ENCODE measurements at regions not wholly inside any gene's neighbourhood (a gene's known extent, or its start where the extent isn't known, plus 50 kb on each side); places are given as distances from the start of the nearest gene placed in this dataset.
A peak's percentile ranks its signal among the peaks of the same experiment; 100 is the strongest.

DNA sequence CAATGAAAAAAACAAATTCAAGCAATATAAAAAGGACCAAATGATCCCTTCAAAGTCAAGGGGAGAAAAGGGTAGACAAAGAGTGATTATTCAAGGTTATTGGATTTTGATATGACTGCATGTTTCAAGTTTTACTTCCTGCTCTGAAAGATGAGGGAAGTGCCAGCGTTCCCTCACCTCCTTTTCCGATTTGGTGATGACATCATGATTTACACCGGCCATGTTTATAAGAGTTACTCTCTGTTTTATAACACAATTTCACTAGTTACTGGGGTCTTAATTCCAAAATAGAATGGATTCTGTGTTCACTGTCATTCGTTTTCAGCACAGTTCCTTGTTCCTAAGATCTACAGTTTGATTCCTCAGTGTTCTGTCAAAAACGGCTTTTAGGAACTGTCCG is 60.5 kb upstream of the CPXM2 start:
- Mint-ChIP-seq H3K36me3 (no peaks in the 10 kb centered on the region), H3K27ac (no peak overlapping the region)

DNA sequence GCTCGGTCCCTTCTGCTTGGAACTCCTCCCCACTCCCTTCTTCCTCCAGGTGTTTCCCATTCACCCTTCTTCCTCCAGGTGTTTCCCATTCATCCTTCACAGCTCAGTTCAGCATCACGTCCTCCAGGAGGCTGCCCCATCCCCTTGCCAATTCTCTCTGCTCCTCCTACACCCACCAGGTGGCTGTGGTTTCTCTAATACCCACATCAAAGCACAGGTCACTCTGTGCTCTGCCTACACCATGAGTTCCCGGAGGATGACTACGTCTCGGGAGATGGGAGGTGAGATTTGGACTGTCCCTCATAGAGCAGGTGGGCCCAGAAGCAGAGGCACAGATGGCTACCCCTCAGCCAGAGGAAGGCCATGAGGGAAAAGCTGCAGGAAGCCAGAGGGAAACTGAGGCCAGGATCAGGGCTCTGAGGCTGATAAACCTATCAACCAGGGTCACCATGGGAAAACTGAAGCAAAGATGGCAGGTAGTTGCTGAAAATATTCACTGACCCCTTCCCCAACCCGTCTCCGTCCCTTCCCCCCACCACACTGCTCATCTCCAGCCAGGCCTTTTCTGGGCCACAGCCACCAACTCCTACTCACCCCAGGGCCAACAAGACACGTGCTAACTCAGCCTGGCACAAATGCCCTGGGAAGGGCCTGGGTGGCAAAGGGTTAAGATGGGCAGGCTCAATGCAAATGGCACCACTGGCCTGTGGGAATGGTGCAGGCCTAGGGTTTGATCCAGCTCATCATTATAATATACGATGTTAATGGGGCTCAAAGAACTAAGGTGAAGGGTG is 56.6 kb upstream of the CPXM2 start:
- peaks cover 2% of the 10 kb centered on the region for H3K9me3 Mint-ChIP-seq
- H3K4me1 Mint-ChIP-seq: peaks cover 5% of the 10 kb centered on the region
- DNase-seq (ENCODE audit: low spot score in 2 of 2) (no peak), ATAC-seq (ENCODE audit: low read depth) (no peak)
- no peak overlapping the region for H3K27ac Mint-ChIP-seq
- H3K27me3 Mint-ChIP-seq: peaks cover 15% of the 10 kb centered on the region
- H3K36me3 Mint-ChIP-seq: peaks cover 4% of the 10 kb centered on the region
- no peak overlapping the region for H3K4me3 Mint-ChIP-seq

More for the DNA sequence above, 60.5 kb upstream of the CPXM2 start:
- Mint-ChIP-seq H3K4me3 (no peak overlapping the region), H3K27me3 (peaks cover 10% of the 10 kb centered on the region), H3K4me1 (no peaks in the 10 kb centered on the region), H3K9me3 (no peaks in the 10 kb centered on the region)
- DNase-seq (ENCODE audit: low spot score in 2 of 2): no peak
- no peak for ATAC-seq (ENCODE audit: low read depth)

DNA sequence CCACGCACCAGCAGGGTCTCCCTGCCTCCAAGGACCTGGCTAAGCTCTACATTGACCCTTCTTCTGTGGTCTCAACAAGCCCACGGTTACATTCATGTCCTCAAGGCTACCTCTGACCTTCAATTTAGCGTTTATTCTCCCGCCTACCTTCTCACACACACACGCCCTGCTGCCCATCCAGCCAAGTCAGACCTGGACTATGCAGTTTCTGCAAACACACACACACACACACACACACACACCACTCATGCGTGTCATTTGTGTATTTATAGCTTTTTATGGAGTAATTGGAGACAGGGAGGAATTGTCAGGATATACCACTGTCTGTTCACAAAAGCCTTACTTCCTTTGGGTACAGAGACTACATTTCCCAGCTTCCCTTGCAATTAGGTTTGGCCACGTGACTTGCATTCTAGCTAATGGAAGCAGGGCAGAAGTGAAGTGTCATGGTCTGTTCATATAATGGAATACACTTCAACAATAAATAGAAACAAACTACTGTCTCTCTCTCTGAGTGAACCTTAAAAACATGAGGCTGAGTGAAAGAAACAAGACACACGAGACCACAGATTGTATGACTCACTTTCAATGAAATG is 53.8 kb upstream of the CPXM2 start:
- ATAC-seq (ENCODE audit: low read depth): no peak
- H3K27ac Mint-ChIP-seq: no peak overlapping the region
- H3K4me3 Mint-ChIP-seq: no peak overlapping the region

DNA sequence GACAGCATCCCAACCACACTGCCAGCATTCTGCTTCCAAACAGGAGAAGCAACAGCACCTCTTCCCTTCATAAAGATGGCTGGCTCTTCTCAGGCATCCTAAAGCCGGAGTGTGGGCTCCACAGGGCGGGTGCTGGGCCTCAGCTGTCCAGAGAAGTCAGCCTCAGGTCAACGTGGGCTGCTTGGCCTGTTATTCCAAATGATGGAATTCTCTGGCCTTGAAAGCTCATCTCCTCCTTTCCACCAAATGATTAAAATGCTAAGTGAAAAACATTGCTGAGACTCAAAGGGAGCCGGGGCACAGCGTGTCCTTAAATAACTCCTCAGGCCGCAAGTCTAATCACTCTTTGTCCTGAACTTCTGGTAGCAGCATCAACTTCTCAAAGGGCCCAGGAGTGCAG is 53.1 kb upstream of the CPXM2 start:
- H3K9me3 Mint-ChIP-seq: peaks cover 2% of the 10 kb centered on the region
- DNase-seq (ENCODE audit: low spot score in 2 of 2): no peak
- H3K4me1 Mint-ChIP-seq: peaks cover 5% of the 10 kb centered on the region
- peaks cover 4% of the 10 kb centered on the region for H3K36me3 Mint-ChIP-seq
- H3K4me3 Mint-ChIP-seq: no peak overlapping the region
- H3K27me3 Mint-ChIP-seq: peaks cover 12% of the 10 kb centered on the region
- no peak overlapping the region for H3K27ac Mint-ChIP-seq
- no peak for ATAC-seq (ENCODE audit: low read depth)

More for the DNA sequence above, 53.8 kb upstream of the CPXM2 start:
- H3K27me3 Mint-ChIP-seq: peaks cover 8% of the 10 kb centered on the region
- H3K9me3 Mint-ChIP-seq: peaks cover 2% of the 10 kb centered on the region
- no peak for DNase-seq (ENCODE audit: low spot score in 2 of 2)
- H3K36me3 Mint-ChIP-seq: peaks cover 4% of the 10 kb centered on the region
- H3K4me1 Mint-ChIP-seq: peaks cover 5% of the 10 kb centered on the region

DNA sequence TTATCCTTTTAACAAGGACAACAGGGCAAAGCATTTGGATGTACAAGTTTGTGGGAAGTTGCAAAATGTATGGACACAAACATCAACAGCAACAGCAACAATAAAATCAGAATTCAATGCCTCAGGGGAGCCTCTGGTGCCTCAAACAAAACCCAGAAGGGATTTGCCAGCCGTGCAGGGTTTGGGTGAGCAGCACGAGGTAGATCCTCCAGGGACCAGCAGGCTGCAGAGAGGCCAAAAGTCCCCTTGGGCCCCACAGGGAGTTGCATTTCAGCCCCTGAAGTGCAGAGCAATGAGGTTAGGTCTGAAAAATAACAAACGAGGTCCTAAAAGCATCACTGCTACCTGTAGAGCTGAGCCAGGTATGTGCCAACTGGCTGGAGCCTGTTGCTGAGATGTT is 51.7 kb upstream of the CPXM2 start:
- peaks cover 2% of the 10 kb centered on the region for H3K9me3 Mint-ChIP-seq
- peak; percentile 75 for ATAC-seq (ENCODE audit: low read depth)
- no peak overlapping the region for H3K27ac Mint-ChIP-seq
- no peak overlapping the region for H3K4me3 Mint-ChIP-seq
- H3K36me3 Mint-ChIP-seq: peaks cover 4% of the 10 kb centered on the region
- peaks cover 14% of the 10 kb centered on the region for H3K27me3 Mint-ChIP-seq
- H3K4me1 Mint-ChIP-seq: peaks cover 5% of the 10 kb centered on the region
- DNase-seq (ENCODE audit: low spot score in 2 of 2): no peak

DNA sequence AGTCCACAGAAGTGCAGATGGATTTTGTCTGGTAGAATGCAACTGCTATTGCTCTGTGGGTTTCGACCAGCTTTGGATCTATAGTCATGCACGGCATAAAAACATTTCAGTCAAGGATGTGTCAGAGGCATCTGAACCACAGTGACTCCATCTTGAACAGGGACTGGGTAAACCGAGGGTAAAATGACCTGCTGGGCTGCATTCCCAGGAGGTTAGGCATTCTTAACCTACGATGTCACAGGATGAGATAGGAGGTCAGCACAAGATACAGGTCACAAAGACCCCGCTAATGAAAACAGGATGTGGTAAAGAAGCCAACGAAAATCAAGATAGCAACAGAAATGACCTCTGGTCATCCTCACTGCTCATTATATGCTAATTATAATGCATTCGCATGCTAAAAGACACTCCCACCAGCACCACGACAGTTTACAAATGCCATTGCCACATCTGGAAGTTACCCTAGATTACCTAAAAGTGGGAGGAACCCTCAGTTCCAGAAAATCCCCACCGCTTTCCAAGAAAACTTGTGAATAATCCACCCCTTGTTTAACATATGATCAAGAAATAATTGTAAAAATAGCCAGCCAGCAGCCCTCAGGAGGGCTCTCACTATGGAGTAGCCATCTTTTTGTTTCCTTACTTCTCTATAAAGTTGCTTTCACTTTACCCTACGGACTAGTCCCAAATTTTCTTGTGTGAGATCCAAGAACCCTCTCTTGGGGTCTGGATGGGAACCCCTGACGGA is 50.7 kb upstream of the CPXM2 start:
- Mint-ChIP-seq H3K27ac (no peak overlapping the region), H3K9me3 (peaks cover 2% of the 10 kb centered on the region), H3K4me1 (peaks cover 5% of the 10 kb centered on the region), H3K4me3 (no peak overlapping the region), H3K27me3 (peaks cover 14% of the 10 kb centered on the region), H3K36me3 (peaks cover 4% of the 10 kb centered on the region)
- ATAC-seq (ENCODE audit: low read depth) (no peak), DNase-seq (ENCODE audit: low spot score in 2 of 2) (no peak)
